ENCODE measurements at regions not wholly inside any gene's neighbourhood (a gene's known extent, or its start where the extent isn't known, plus 50 kb on each side); places are given as distances from the start of the nearest gene placed in this dataset.

DNA sequence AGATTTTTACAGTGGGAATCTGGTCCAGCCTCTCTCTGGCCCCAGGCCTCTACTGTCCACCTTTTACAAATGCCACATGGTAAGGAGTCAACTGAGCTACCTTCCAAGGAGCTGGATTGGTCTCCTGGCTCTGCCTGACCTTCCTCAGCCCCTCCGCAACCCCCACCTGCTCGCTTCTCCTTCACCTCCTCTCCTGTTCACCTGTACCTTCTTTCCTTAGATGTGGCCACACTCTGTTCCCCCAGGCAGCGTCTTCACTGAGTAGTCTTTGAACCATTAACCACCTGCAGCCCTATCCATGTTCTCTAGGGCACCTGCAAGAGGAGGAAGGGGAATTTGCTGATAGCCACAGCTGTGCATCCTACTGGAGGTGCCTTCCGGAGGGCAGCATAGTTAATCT lies 55.3 kb upstream of the DDR1 start:
- ATAC-seq = no peak; the same call in 2 of the 3 replicates

More for the DNA sequence above, 55.3 kb upstream of the DDR1 start:
- Histone ChIP-seq H3K79me2 (ENCODE audit: control insufficient read depth, insufficient read depth, low read length) (no peaks in the 10 kb centered on the region), H4K20me1 (ENCODE audit: control insufficient read depth, insufficient read depth) (no peaks in the 10 kb centered on the region), H2AFZ (ENCODE audit: control insufficient read depth, low read depth, low read length) (0 out of 2 replicates have a peak overlapping the region, but pooled peaks have one; percentile 15), H3K9ac (ENCODE audit: control insufficient read depth, insufficient read depth, low read length) (no peak overlapping the region), H3K27ac (ENCODE audit: control insufficient read depth, insufficient read depth) (no peak overlapping the region), H3K4me2 (ENCODE audit: control insufficient read depth, insufficient read depth) (no peak overlapping the region), H3K36me3 (ENCODE audit: control insufficient read depth in 2 of 2, insufficient read depth in 2 of 2, low read length in 1 of 2) (no peaks in the 10 kb centered on the region), H3K4me1 (ENCODE audit: control insufficient read depth, insufficient read depth, low read length) (peaks cover 16% of the 10 kb centered on the region), H3K9me3 (replicated peaks; ENCODE audit: control insufficient read depth, insufficient read depth, low read length) (no peaks in the 10 kb centered on the region), H3K27me3 (replicated peaks in 1 of 2; ENCODE audit: control insufficient read depth in 2 of 2, insufficient read depth in 2 of 2, low read length in 1 of 2) (no peaks in the 10 kb centered on the region), H3K4me3 (no peak overlapping the region)
- ChIA-PET RAD21 (ENCODE audit: unreplicated experiment) (interaction anchor here (0.8 to 8.7 kb wide), 15 partner anchors 14 to 261 kb away, joined by 3 to 144 read pairs (median 6); partner anchors contain the start of genes DDR1 and VARS2), SMC1A (ENCODE audit: uncharacterized antibody, unreplicated experiment) (interaction anchor here (0.6 to 13.4 kb wide), 21 partner anchors 8 to 363 kb away, joined by 3 to 141 read pairs (median 6); partner anchors contain the start of genes DDR1 and VARS2), CTCF (interaction anchor here (0.6 to 7.6 kb wide), 33 partner anchors 8 to 281 kb away, joined by 3 to 122 read pairs (median 5); partner anchors contain the start of genes DDR1, GTF2H4, IER3 and VARS2), POLR2A (interaction anchor here (0.9 to 3.6 kb wide), 5 partner anchors 14 to 84 kb away, joined by 4 to 19 read pairs (median 6); partner anchors contain the start of gene VARS2)
- no TSS peak for BruUV-seq (replicated peaks)
- WGBS (ENCODE audit: insufficient coverage, insufficient replicate concordance, low lambda C conversion rate, missing lambda C conversion rate) = 47% methylated on average over 4 of the region's 4 CpGs
- intact Hi-C loops (cut with micrococcal nuclease; ENCODE audit: unreplicated experiment) (loop anchor here (5.0 kb wide), 1 partner anchor 147 kb away; no protein-coding TSS in a partner anchor), in situ Hi-C loops (cut with MboI) (loop anchor here (5.0 kb wide), 1 partner anchor 248 kb away; no protein-coding TSS in a partner anchor)
- DNase-seq (ENCODE audit: low read depth, low spot score) (no peak), FAIRE-seq (no peak)
- TF ChIP-seq TARDBP (IDR thresholded peaks at IDR 0.05; ENCODE audit: borderline replicate concordance) = no peak
- no peak for TF ChIP-seq POU2F2 (IDR thresholded peaks at IDR 0.05; ENCODE audit: borderline replicate concordance, low read depth, low read length)
- no peak for TF ChIP-seq HCFC1 (IDR thresholded peaks at IDR 0.05; ENCODE audit: low read length)
- TF ChIP-seq PAX5 (IDR thresholded peaks at IDR 0.05; ENCODE audit: borderline replicate concordance, low read depth, low read length) = no peak
- no peak for TF ChIP-seq JUND (IDR thresholded peaks at IDR 0.05; ENCODE audit: low read depth, low read length)
- no peak for TF ChIP-seq MEF2A (IDR thresholded peaks at IDR 0.05; ENCODE audit: insufficient read depth, low read depth, low read length)
- TF ChIP-seq ZZZ3 (IDR thresholded peaks at IDR 0.05; ENCODE audit: control insufficient read depth, insufficient read length, low read depth) = no peak
- no peak for TF ChIP-seq CREM (IDR thresholded peaks at IDR 0.05; ENCODE audit: low read depth)
- TF ChIP-seq, protein P1, sequence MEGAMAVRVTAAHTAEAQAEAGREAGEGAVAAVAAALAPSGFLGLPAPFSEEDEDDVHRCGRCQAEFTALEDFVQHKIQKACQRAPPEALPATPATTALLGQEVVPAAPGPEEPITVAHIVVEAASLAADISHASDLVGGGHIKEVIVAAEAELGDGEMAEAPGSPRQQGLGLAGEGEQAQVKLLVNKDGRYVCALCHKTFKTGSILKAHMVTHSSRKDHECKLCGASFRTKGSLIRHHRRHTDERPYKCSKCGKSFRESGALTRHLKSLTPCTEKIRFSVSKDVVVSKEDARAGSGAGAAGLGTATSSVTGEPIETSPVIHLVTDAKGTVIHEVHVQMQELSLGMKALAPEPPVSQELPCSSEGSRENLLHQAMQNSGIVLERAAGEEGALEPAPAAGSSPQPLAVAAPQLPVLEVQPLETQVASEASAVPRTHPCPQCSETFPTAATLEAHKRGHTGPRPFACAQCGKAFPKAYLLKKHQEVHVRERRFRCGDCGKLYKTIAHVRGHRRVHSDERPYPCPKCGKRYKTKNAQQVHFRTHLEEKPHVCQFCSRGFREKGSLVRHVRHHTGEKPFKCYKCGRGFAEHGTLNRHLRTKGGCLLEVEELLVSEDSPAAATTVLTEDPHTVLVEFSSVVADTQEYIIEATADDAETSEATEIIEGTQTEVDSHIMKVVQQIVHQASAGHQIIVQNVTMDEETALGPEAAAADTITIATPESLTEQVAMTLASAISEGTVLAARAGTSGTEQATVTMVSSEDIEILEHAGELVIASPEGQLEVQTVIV (IDR thresholded peaks at IDR 0.05; ENCODE audit: borderline replicate concordance, partially characterized antibody) = no peak
- no peak for TF ChIP-seq E2F8 (IDR thresholded peaks at IDR 0.05; ENCODE audit: low read depth, partially characterized antibody)
- TF ChIP-seq SREBF2 (IDR thresholded peaks at IDR 0.05; ENCODE audit: low read length) = no peak
- TF ChIP-seq SRF (IDR thresholded peaks at IDR 0.05; ENCODE audit: low read depth in 2 of 2, low read length in 2 of 2) = no peak
- TF ChIP-seq GABPA (IDR thresholded peaks at IDR 0.05; ENCODE audit: low read depth) = no peak
- TF ChIP-seq NR2C2 (IDR thresholded peaks at IDR 0.05; ENCODE audit: borderline replicate concordance, control insufficient read depth, insufficient read length, low read depth) = no peak

Data from GM12878 (cell line).